K562 (cell line): ENCODE measurements at regions not wholly inside any gene's neighbourhood (a gene's known extent, or its start where the extent isn't known, plus 50 kb on each side); places are given as distances from the start of the nearest gene placed in this dataset.

Source experiments
- ATAC-seq: fragments of 200-7000 bp; cut with Tn5 transposase; 3 replicates; pipeline ENCODE4 v1.9.1; 2020; ENCODE audit warnings: moderate library complexity
- BruUV-seq: library from RNA; stranded (reverse); fragments of 400-500 nt; replicated peaks from 2 replicates; lab custom pipeline; 2021; lab: Mats Ljungman, UMichigan
- CTCF ChIA-PET: fragments of 300-600 bp; formaldehyde crosslinking; extraction: SDS; loops from one replicate; lab custom pipeline; 2021; ENCODE audit warnings: low intra/inter-chr PET ratio; lab: Yijun Ruan, JAX
- POLR2A ChIA-PET: fragments of 300-600, 350-650 bp; sonication (Branson Sonifier 250); formaldehyde crosslinking; extraction: SDS; loops from one replicate; lab custom pipeline; 2021; ENCODE audit warnings: antibody characterized with exemption, inconsistent platforms; lab: Yijun Ruan, JAX
- DNase-seq, 4 experiments: peaks; one replicate each; pipeline versions ENCODE4 v3.0.0 to v3.0.0-alpha.2; 2011 to 2018; ENCODE audit warnings: low spot score in 3 of 4, mixed read lengths in 3 of 4; ENCODE audit errors: extremely low read depth in 1 of 4
- FAIRE-seq: peaks from 2 replicates; lab custom pipeline; 2011; peaks lifted over from hg19 to GRCh38; lab: Jason Lieb, UNC
- H2AFZ ChIP-seq: 2 replicates; pipeline ENCODE4 v1.6.0; 2011; ENCODE audit warnings: low read depth, low read length, control low read depth, inconsistent platforms
- H3K27ac ChIP-seq: fragments of 200-600 bp; 3 replicates; pipeline ENCODE4 v1.8.0; 2011; ENCODE audit warnings: low read depth, mild to moderate bottlenecking, control low read depth, inconsistent platforms, low read length, moderate library complexity, mixed read lengths; ENCODE audit errors: extremely low read depth
- H3K27me3 ChIP-seq, 2 experiments: fragments of 300-600 bp in 1 of 2; 2 replicates in 1 of 2; 3 replicates in 1 of 2; pipeline versions ENCODE4 v1.6.0 to v1.8.0; 2011; ENCODE audit warnings: inconsistent platforms in 2 of 2, low read length in 2 of 2, mild to moderate bottlenecking in 1 of 2, mixed read lengths in 1 of 2, moderate library complexity in 1 of 2; ENCODE audit not compliant: control insufficient read depth in 2 of 2, insufficient read depth in 2 of 2
- H3K36me3 ChIP-seq: fragments of 300-600 bp; 3 replicates; pipeline ENCODE4 v1.8.0; 2011; ENCODE audit warnings: mild to moderate bottlenecking, low read length, inconsistent platforms; ENCODE audit not compliant: control insufficient read depth, insufficient read depth
- H3K4me1 ChIP-seq, 2 experiments: fragments of 200-600 bp in 1 of 2; replicated peaks in 1 of 2; 2 replicates in 1 of 2; 3 replicates in 1 of 2; pipeline versions ENCODE4 v1.5.1 to v1.8.0; 2011; ENCODE audit warnings: inconsistent platforms in 2 of 2, low read length in 2 of 2, mild to moderate bottlenecking in 1 of 2, mixed read lengths in 1 of 2, moderate library complexity in 1 of 2; ENCODE audit not compliant: control insufficient read depth in 2 of 2, insufficient read depth in 2 of 2
- H3K4me2 ChIP-seq: 2 replicates; pipeline ENCODE4 v1.6.1; 2011; ENCODE audit warnings: low read length, control low read depth, inconsistent platforms, mixed read lengths; ENCODE audit not compliant: insufficient read depth
- H3K4me3 ChIP-seq: fragments of 200-600 bp; sonication (generic), shearing (Covaris generic); 2 replicates; pipeline ENCODE4 v1.5.1; 2016; ENCODE audit warnings: control low read depth, inconsistent platforms
- H3K79me2 ChIP-seq: fragments of 200-600 bp; 3 replicates; pipeline ENCODE4 v1.8.0; 2011; ENCODE audit warnings: low read length, inconsistent platforms; ENCODE audit not compliant: control insufficient read depth, insufficient read depth
- H3K9ac ChIP-seq, 2 experiments: 2 replicates each; pipeline versions ENCODE4 v1.6.0 to v1.6.1; 2011; ENCODE audit warnings: low read depth in 2 of 2, low read length in 2 of 2, control low read depth in 1 of 2, inconsistent platforms in 1 of 2, mild to moderate bottlenecking in 1 of 2, mixed read lengths in 1 of 2; ENCODE audit not compliant: insufficient read depth in 1 of 2
- H3K9me1 ChIP-seq: one replicate; pipeline ENCODE4 v1.6.0; 2011; ENCODE audit warnings: inconsistent platforms, mild to moderate bottlenecking, low read length, moderate library complexity; ENCODE audit not compliant: control insufficient read depth, insufficient read depth
- H3K9me3 ChIP-seq: replicated peaks from 2 replicates; pipeline ENCODE4 v1.5.1; 2011; ENCODE audit warnings: low read depth, low read length, inconsistent platforms; ENCODE audit not compliant: control insufficient read depth, insufficient read depth
- H4K20me1 ChIP-seq: replicated peaks from 2 replicates; pipeline ENCODE4 v1.6.1; 2011; ENCODE audit warnings: low read length, inconsistent platforms, mixed read lengths; ENCODE audit not compliant: control insufficient read depth, insufficient read depth
- CREBBP ChIP-seq: IDR thresholded peaks from one replicate; pipeline ENCODE4 v1.6.1; 2012; ENCODE audit warnings: low read depth, mild to moderate bottlenecking, control low read depth, inconsistent platforms, low read length
- GTF2A2 ChIP-seq: IDR thresholded peaks from 2 replicates; pipeline ENCODE4 v1.6.1; 2016; ENCODE audit warnings: mild to moderate bottlenecking, missing genetic modification characterization, missing compliant biosample characterization
- HLTF ChIP-seq: fragments of 450-650 bp; IDR thresholded peaks from 2 replicates; pipeline ENCODE4 v1.6.1; 2016
- MEIS2 ChIP-seq: fragments of 450-650 bp; IDR thresholded peaks from 2 replicates; pipeline ENCODE4 v1.6.1; 2014; ENCODE audit warnings: mild to moderate bottlenecking; ENCODE audit not compliant: partially characterized antibody
- NR2C1 ChIP-seq, 2 experiments: fragments of 450-650 bp; IDR thresholded peaks; 2 replicates each; pipeline ENCODE4 v1.6.1; 2017; ENCODE audit warnings: mild to moderate bottlenecking in 2 of 2, antibody characterized with exemption in 1 of 2, inconsistent platforms in 1 of 2, missing compliant biosample characterization in 1 of 2, missing genetic modification characterization in 1 of 2
- PTBP1 ChIP-seq: fragments of 200-400 bp; formaldehyde crosslinking; IDR thresholded peaks from 2 replicates; pipeline ENCODE4 v1.6.1; 2017; ENCODE audit warnings: low read depth, low read length
- RBM22 ChIP-seq: fragments of 200-400 bp; formaldehyde crosslinking; IDR thresholded peaks from 2 replicates; pipeline ENCODE4 v1.6.1; 2018; ENCODE audit warnings: low read length, low read depth; ENCODE audit not compliant: poor library complexity, severe bottlenecking
- RHOXF2B ChIP-seq: fragments of 250-450 bp; sonication (Bioruptor Pico); conservative IDR thresholded peaks from 2 replicates; pipeline ENCODE4 v1.5.1; 2021
- RNF2 ChIP-seq: sonication (generic); IDR thresholded peaks from 2 replicates; pipeline ENCODE4 v1.6.1; 2016
- TCFL5 ChIP-seq: fragments of 250-450 bp; sonication (Bioruptor Pico); conservative IDR thresholded peaks from 2 replicates; pipeline ENCODE4 v1.6.1; 2021; ENCODE audit warnings: mild to moderate bottlenecking, moderate library complexity, matching md5 sums
- TEAD4 ChIP-seq, 2 experiments: sonication (generic) in 1 of 2; formaldehyde crosslinking in 1 of 2; IDR thresholded peaks; 2 replicates each; pipeline versions ENCODE4 v1.6.1 to v1.8.0; 2012 to 2022; ENCODE audit warnings: borderline replicate concordance in 1 of 2, inconsistent platforms in 1 of 2, low read length in 1 of 2, mild to moderate bottlenecking in 1 of 2, missing genetic modification reagents in 1 of 2
- ZNF239 ChIP-seq: fragments of 250-450 bp; sonication (Bioruptor Pico); IDR thresholded peaks from 2 replicates; pipeline ENCODE4 v1.4.0; 2020; ENCODE audit warnings: mild to moderate bottlenecking
- ZNF431 ChIP-seq: sonication (generic); formaldehyde crosslinking; IDR thresholded peaks from 2 replicates; pipeline ENCODE4 v1.8.0; 2022; ENCODE audit warnings: mild to moderate bottlenecking, missing genetic modification reagents
- WGBS: fragments of 100-300 bp; shearing (Covaris generic); methylation state at CpG from one replicate; pipeline ENCODE4 v1.1.6; 2016; ENCODE audit warnings: low coverage, mixed read lengths; ENCODE audit not compliant: insufficient coverage; ENCODE audit errors: missing lambda C conversion rate; 5-methylcytosine and 5-hydroxymethylcytosine counted together
- in situ Hi-C: fragments of 300-500 bp; cut with MboI; formaldehyde crosslinking; loops from 4 replicates; pipeline ENCODE4 v1.15.0; 2018; ENCODE audit warnings: inconsistent platforms, mixed read lengths
- intact Hi-C: fragments of 100-400 bp; cut with micrococcal nuclease; formaldehyde crosslinking; loops from 2 replicates; pipeline ENCODE4 v1.14.2; 2022
- TF ChIP-seq, protein P1 (sequence below): fragments of 250-450 bp; sonication (Bioruptor Pico); IDR thresholded peaks from 2 replicates; pipeline ENCODE4 v1.4.0; 2020
- TF ChIP-seq, protein P2 (sequence below): sonication (generic); formaldehyde crosslinking; IDR thresholded peaks from 2 replicates; pipeline ENCODE4 v1.8.1; 2022; ENCODE audit warnings: missing genetic modification reagents

DNA sequence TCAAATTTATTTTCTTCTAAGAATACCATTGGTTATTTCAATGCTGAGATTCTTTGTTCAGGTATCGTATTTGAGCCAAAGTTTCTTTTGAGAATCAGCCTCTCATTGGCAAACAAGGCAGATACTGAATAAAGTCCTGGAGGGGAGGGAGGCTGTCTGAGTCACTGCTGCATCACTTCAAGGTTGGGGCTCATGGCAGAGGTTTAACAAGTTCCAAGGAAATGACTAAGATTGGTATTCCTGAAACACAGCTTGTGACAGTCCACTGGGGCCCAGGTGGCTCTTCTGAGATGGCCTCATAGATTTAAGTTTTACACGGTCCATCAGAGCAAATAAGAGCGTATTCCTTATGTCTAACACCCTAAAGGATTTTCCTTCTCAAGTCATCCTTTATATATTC lies 213.8 kb upstream of the STAC start:
- Histone ChIP-seq H3K4me3 (no peak overlapping the region), H3K79me2 (no peaks in the 10 kb centered on the region), H3K9me1 (no peaks in the 10 kb centered on the region), H3K9me3 (peaks cover 3% of the 10 kb centered on the region; the same call in 1 of the 2 replicates), H2AFZ (no peak overlapping the region), H4K20me1 (no peaks in the 10 kb centered on the region), H3K27ac (no peak overlapping the region), H3K27me3 (no peaks in the 10 kb centered on the region), H3K9ac (no peak overlapping the region), H3K36me3 (no peaks in the 10 kb centered on the region)
- no TSS peak for BruUV-seq
- FAIRE-seq, result no peak
- ATAC-seq, result no peak
- POLR2A ChIA-PET, result no interaction called here
- 4% methylated on average over 3 of the region's 3 CpGs for WGBS
- intact Hi-C loops, result no loop called here
- CTCF ChIA-PET, result no interaction called here
- no peak for DNase-seq
- TF ChIP-seq PTBP1 (no peak), RNF2 (no peak), GTF2A2 (tag) (no peak), MEIS2 (no peak), CREBBP (no peak), ZNF239 (CRISPR knock-in tag) (no peak), TCFL5 (CRISPR knock-in tag) (no peak), RHOXF2B (CRISPR knock-in tag) (no peak), NR2C1 (IDR thresholded peaks at IDR 0.05) (no peak), NR2C1 (tag; IDR thresholded peaks at IDR 0.05) (no peak), RBM22 (no peak), HLTF (no peak), ZNF431 (CRISPR knock-in tag) (no peak), TEAD4 (IDR thresholded peaks at IDR 0.05; ENCODE audit: low read length) (no peak), TEAD4 (CRISPR knock-in tag; IDR thresholded peaks at IDR 0.05; ENCODE audit: borderline replicate concordance) (no peak)
- TF ChIP-seq, protein P1, sequence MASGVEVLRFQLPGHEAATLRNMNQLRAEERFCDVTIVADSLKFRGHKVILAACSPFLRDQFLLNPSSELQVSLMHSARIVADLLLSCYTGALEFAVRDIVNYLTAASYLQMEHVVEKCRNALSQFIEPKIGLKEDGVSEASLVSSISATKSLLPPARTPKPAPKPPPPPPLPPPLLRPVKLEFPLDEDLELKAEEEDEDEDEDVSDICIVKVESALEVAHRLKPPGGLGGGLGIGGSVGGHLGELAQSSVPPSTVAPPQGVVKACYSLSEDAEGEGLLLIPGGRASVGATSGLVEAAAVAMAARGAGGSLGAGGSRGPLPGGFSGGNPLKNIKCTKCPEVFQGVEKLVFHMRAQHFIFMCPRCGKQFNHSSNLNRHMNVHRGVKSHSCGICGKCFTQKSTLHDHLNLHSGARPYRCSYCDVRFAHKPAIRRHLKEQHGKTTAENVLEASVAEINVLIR (CRISPR knock-in tag), result no peak
- TF ChIP-seq, protein P2, sequence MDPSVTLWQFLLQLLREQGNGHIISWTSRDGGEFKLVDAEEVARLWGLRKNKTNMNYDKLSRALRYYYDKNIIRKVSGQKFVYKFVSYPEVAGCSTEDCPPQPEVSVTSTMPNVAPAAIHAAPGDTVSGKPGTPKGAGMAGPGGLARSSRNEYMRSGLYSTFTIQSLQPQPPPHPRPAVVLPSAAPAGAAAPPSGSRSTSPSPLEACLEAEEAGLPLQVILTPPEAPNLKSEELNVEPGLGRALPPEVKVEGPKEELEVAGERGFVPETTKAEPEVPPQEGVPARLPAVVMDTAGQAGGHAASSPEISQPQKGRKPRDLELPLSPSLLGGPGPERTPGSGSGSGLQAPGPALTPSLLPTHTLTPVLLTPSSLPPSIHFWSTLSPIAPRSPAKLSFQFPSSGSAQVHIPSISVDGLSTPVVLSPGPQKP (CRISPR knock-in tag), result no peak
- TF ChIP-seq, all 486 proteins: peak for 0
- H3K4me1 ChIP-seq, result no peaks in the 10 kb centered on the region
- no peak overlapping the region for H3K4me2 ChIP-seq
- in situ Hi-C loops, result no loop called here
